Left lung (tissue), 4 donors: ENCODE measurements at regions not wholly inside any gene's neighbourhood (a gene's known extent, or its start where the extent isn't known, plus 50 kb on each side); places are given as distances from the start of the nearest gene placed in this dataset.

Experiments used
- ATAC-seq: fragments of 200-7000 bp; cut with Tn5 transposase; one replicate; pipeline ENCODE4 v1.9.1; 2020; ENCODE audit warnings: moderate library complexity
- DNase-seq, 4 donors: peaks; one replicate each; pipeline ENCODE4 v3.0.0-alpha.2; 2013 to 2020
- H3K27ac ChIP-seq, 2 donors: fragments of 200-600 bp; sonication (generic) in 1 of 2; one replicate each; pipeline versions ENCODE4 v1.5.0 to v1.8.0; 2020 to 2021
- H3K27me3 ChIP-seq, 2 donors: fragments of 200-600 bp; sonication (generic) in 1 of 2; one replicate each; pipeline versions ENCODE4 v1.5.0 to v1.8.0; 2020 to 2021
- H3K36me3 ChIP-seq, 2 donors: fragments of 200-600 bp; sonication (generic) in 1 of 2; one replicate each; pipeline versions ENCODE4 v1.5.0 to v1.8.0; 2020 to 2021
- H3K4me1 ChIP-seq, 2 donors: fragments of 200-600 bp; one replicate each; pipeline ENCODE4 v1.8.0; 2021
- H3K4me3 ChIP-seq, 2 donors: fragments of 200-600 bp; sonication (generic) in 1 of 2; one replicate each; pipeline versions ENCODE4 v1.5.0 to v1.8.0; 2020 to 2021; ENCODE audit warnings: mild to moderate bottlenecking in 1 of 2
- H3K9me3 ChIP-seq, 2 donors: fragments of 200-600 bp; sonication (generic) in 1 of 2; one replicate each; pipeline versions ENCODE4 v1.5.0 to v1.8.0; 2020 to 2021
- intact Hi-C, 2 donors: fragments of 100-400 bp; cut with DNase I; formaldehyde crosslinking; loops; one replicate each; pipeline versions ENCODE4 v1.11.2 to v1.14.2; 2022
- TF ChIP-seq, protein P1 (sequence below), 2 donors: fragments of 200-600 bp; sonication (generic) in 1 of 2; IDR thresholded peaks; one replicate each; pipeline versions ENCODE4 v1.5.0 to v1.8.0; 2021; ENCODE audit warnings: antibody characterized with exemption in 2 of 2
- donor health status: DM: no; HTN: yes; CAD: no.
- donor health status: DM: no; HTN: no; CAD: no.

DNA sequence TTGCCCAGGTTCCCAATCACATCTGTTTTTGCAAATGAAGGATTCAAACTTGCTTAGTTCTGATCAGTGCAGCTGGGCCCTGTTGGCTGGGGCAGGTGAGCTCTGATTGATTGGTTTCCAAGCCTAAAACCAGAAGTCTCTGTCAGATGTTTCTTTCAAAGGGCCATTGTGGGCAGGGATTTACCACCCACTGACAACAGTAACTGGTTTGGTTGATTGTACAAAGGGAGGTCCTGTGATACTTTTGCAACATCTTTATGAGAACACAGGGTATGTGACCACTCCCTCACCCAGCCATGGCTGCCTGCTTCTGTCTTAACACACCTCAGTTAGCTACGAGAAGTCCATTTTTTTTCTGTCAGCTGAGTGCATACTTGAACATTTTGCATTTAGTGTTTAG lies 184.1 kb downstream of the FLRT2 start:
- ATAC-seq = no peak
- Histone ChIP-seq H3K36me3 (no peaks in the 10 kb centered on the region), H3K27me3 (no peaks in the 10 kb centered on the region), H3K27ac (no peak overlapping the region), H3K4me1 (no peaks in the 10 kb centered on the region), H3K4me3 (no peak overlapping the region), H3K9me3 (peaks cover 0 to 15% of the 10 kb centered on the region in 2 donors)
- intact Hi-C loops = no loop called here
- TF ChIP-seq, protein P1, sequence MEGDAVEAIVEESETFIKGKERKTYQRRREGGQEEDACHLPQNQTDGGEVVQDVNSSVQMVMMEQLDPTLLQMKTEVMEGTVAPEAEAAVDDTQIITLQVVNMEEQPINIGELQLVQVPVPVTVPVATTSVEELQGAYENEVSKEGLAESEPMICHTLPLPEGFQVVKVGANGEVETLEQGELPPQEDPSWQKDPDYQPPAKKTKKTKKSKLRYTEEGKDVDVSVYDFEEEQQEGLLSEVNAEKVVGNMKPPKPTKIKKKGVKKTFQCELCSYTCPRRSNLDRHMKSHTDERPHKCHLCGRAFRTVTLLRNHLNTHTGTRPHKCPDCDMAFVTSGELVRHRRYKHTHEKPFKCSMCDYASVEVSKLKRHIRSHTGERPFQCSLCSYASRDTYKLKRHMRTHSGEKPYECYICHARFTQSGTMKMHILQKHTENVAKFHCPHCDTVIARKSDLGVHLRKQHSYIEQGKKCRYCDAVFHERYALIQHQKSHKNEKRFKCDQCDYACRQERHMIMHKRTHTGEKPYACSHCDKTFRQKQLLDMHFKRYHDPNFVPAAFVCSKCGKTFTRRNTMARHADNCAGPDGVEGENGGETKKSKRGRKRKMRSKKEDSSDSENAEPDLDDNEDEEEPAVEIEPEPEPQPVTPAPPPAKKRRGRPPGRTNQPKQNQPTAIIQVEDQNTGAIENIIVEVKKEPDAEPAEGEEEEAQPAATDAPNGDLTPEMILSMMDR (IDR thresholded peaks at IDR 0.05) = no peak
- DNase-seq = no peak

- Histone ChIP-seq H3K4me1 (no peaks in the 10 kb centered on the region), H3K9me3 (no peaks in the 10 kb centered on the region), H3K4me3 (no peak overlapping the region), H3K27me3 (no peaks in the 10 kb centered on the region), H3K36me3 (no peaks in the 10 kb centered on the region), H3K27ac (no peak overlapping the region)
- TF ChIP-seq, protein P1 (IDR thresholded peaks at IDR 0.05) = no peak
- no peak for DNase-seq
- intact Hi-C loops = no loop called here
- no peak for ATAC-seq
Observed at GRCh38 chr14:85711620-85712019, 181.7 kb downstream of the FLRT2 start.
